ENCODE measurements at regions not wholly inside any gene's neighbourhood (a gene's known extent, or its start where the extent isn't known, plus 50 kb on each side); places are given as distances from the start of the nearest gene placed in this dataset.
A peak's percentile ranks its signal among the peaks of the same experiment; 100 is the strongest.

DNA sequence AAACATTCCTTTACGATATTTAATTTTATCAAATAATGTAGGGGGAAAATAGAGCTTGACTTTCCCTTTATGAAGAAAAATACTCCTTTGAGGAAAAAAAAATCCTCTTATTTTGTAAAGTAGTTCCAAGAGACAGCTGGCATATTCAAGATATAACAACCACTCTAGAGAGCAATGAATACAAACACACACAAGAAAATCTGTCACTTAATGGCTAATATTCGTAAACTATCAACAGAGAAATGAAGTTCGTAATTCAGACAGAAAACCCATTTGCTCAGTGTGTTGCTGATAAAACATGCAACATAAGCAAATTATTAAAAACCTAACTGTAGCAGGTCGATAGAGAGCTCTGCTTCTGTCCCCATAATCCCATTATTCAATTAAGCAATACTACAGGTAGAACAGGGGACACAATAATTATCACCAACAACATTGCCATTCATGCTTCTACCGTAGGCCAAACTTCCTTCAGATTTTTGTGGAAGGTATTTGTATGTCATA lies 714.4 kb upstream of the MARCKS start:
- ChIA-PET CTCF (no interaction called here), POLR2A (no interaction called here)
- DNase-seq (ENCODE audit: low read depth): no peak
- Histone ChIP-seq H3K27me3 (ENCODE audit: control insufficient read depth, insufficient read depth, low read length) (no peaks in the 10 kb centered on the region), H3K36me3 (ENCODE audit: control insufficient read depth, insufficient read depth, low read length) (no peaks in the 10 kb centered on the region), H3K4me3 (ENCODE audit: low read depth, low read length) (no peak overlapping the region)
- TF ChIP-seq, protein P1, sequence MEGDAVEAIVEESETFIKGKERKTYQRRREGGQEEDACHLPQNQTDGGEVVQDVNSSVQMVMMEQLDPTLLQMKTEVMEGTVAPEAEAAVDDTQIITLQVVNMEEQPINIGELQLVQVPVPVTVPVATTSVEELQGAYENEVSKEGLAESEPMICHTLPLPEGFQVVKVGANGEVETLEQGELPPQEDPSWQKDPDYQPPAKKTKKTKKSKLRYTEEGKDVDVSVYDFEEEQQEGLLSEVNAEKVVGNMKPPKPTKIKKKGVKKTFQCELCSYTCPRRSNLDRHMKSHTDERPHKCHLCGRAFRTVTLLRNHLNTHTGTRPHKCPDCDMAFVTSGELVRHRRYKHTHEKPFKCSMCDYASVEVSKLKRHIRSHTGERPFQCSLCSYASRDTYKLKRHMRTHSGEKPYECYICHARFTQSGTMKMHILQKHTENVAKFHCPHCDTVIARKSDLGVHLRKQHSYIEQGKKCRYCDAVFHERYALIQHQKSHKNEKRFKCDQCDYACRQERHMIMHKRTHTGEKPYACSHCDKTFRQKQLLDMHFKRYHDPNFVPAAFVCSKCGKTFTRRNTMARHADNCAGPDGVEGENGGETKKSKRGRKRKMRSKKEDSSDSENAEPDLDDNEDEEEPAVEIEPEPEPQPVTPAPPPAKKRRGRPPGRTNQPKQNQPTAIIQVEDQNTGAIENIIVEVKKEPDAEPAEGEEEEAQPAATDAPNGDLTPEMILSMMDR (IDR thresholded peaks at IDR 0.05; ENCODE audit: insufficient read depth, low read depth, low read length): no peak

DNA sequence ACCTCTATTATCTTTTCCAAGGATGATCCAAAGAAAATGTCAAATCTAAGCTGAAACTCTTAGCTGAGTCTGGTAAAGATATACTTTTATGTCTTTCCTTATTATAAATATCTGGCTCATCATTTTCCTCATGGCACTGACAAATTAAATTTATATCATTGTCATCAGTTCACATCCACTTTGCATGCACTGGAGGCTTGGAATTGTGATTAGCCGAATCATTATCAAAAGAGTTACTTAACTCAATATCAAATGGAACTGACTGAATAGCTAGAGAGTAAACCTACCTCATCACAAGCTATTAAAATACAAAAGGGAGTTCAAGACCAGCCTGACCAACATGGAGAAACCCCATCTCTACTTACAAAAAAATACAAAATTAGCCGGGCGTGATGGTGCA lies 713.9 kb upstream of the MARCKS start:
- Histone ChIP-seq H3K4me3 (ENCODE audit: low read depth, low read length) (no peak overlapping the region), H3K27me3 (ENCODE audit: control insufficient read depth, insufficient read depth, low read length) (no peaks in the 10 kb centered on the region), H3K36me3 (ENCODE audit: control insufficient read depth, insufficient read depth, low read length) (no peaks in the 10 kb centered on the region)
- POLR2A ChIA-PET: no interaction called here
- no peak for DNase-seq (ENCODE audit: low read depth)
- TF ChIP-seq, protein P1 (IDR thresholded peaks at IDR 0.05; ENCODE audit: insufficient read depth, low read depth, low read length): no peak
- CTCF ChIA-PET: no interaction called here

DNA sequence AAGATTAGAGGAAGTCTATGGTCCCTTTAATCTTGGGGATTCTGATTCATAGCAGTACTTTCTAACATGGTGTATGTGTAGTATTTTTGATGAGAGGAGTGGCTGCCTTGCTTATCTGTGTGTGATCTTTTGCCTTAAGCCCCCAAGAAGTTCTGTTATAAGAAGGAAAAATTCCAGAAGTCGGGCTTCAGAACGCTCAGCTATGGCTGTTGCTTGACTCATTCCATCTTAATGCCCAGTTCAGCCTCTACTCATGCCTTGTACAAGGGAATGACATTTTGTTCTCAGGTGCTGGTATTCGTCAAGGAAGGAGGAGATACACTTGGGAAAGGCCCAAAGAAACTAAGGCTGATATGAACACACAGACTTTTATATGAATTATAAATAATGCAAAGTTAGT lies 713.0 kb upstream of the MARCKS start:
- Histone ChIP-seq H3K4me3 (ENCODE audit: low read depth, low read length) (no peak overlapping the region), H3K36me3 (ENCODE audit: control insufficient read depth, insufficient read depth, low read length) (no peaks in the 10 kb centered on the region), H3K27me3 (ENCODE audit: control insufficient read depth, insufficient read depth, low read length) (no peaks in the 10 kb centered on the region)
- TF ChIP-seq, protein P1 (IDR thresholded peaks at IDR 0.05; ENCODE audit: insufficient read depth, low read depth, low read length): no peak
- POLR2A ChIA-PET: no interaction called here
- CTCF ChIA-PET: no interaction called here
- no peak for DNase-seq (ENCODE audit: low read depth)

- no peak for DNase-seq (ENCODE audit: low read depth)
- ChIA-PET CTCF (interaction anchor here (0.9 kb wide), 1 partner anchor 712 kb away, joined by 3 read pairs; no protein-coding TSS in a partner anchor), POLR2A (interaction anchor here (0.6 kb wide), 1 partner anchor 132 kb away, joined by 4 read pairs; no protein-coding TSS in a partner anchor)
- TF ChIP-seq, protein P1 (IDR thresholded peaks at IDR 0.05; ENCODE audit: insufficient read depth, low read depth, low read length): no peak
- no peaks in the 10 kb centered on the region for H3K36me3 ChIP-seq (ENCODE audit: control insufficient read depth, insufficient read depth, low read length)
- H3K27me3 ChIP-seq (ENCODE audit: control insufficient read depth, insufficient read depth, low read length): no peaks in the 10 kb centered on the region
- no peak overlapping the region for H3K4me3 ChIP-seq (ENCODE audit: low read depth, low read length)
These were observed 710.3 kb upstream of the MARCKS start for GRCh38 chr6:113146878-113147277.

DNA sequence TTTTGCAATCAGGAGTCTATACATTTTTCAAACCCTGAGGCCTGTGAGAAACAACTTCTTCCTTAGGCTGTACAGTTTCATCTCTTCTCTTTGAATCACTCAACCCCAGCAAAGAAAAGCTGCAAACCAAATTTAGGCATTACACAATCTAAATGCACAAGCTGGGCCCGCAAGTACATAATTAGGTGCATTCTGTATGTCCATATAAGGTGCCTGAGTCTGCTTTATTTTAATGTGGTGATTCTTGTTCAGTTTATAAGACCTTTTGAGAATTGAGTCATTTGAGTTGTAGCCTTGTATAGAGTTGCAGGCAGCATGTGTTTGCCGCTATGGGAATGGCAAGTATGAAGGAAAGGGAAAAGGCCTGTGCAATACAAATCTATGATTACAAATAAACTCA lies 709.6 kb upstream of the MARCKS start:
- CTCF ChIA-PET: interaction anchor here (0.9 kb wide), 1 partner anchor 711 kb away, joined by 3 read pairs; no protein-coding TSS in a partner anchor
- Histone ChIP-seq H3K27me3 (ENCODE audit: control insufficient read depth, insufficient read depth, low read length) (no peaks in the 10 kb centered on the region), H3K36me3 (ENCODE audit: control insufficient read depth, insufficient read depth, low read length) (no peaks in the 10 kb centered on the region), H3K4me3 (ENCODE audit: low read depth, low read length) (no peak overlapping the region)
- POLR2A ChIA-PET: interaction anchor here (0.5 kb wide), 1 partner anchor 25 kb away, joined by 4 read pairs; no protein-coding TSS in a partner anchor
- TF ChIP-seq, protein P1 (IDR thresholded peaks at IDR 0.05; ENCODE audit: insufficient read depth, low read depth, low read length): no peak
- peak; percentile 50 for DNase-seq (ENCODE audit: low read depth)

Data from BJ (cell line).